Endothelial cell of umbilical vein (primary cell): ENCODE measurements at regions not wholly inside any gene's neighbourhood (a gene's known extent, or its start where the extent isn't known, plus 50 kb on each side); places are given as distances from the start of the nearest gene placed in this dataset.

Source experiments
- CTCF ChIP-seq, 2 donors: IDR thresholded peaks; 1 replicate in 1 of 2; 2 replicates in 1 of 2; pipeline ENCODE4 v1.5.1; 2011; ENCODE audit warnings: low read length in 2 of 2, mild to moderate bottlenecking in 2 of 2, moderate library complexity in 2 of 2, control low read depth in 1 of 2, inconsistent platforms in 1 of 2, low read depth in 1 of 2; ENCODE audit not compliant: insufficient read depth in 1 of 2; ENCODE audit errors: extremely low read depth in 1 of 2
- EZH2 ChIP-seq: IDR thresholded peaks from 2 replicates; pipeline ENCODE4 v1.6.1; 2012; ENCODE audit warnings: borderline replicate concordance, low read depth, mild to moderate bottlenecking, moderate library complexity, low read length, inconsistent platforms; ENCODE audit not compliant: severe bottlenecking
- GATA2 ChIP-seq: IDR thresholded peaks from 2 replicates; pipeline ENCODE4 v1.7.0; 2011; ENCODE audit warnings: low read depth, mild to moderate bottlenecking, moderate library complexity, mixed read lengths, low read length; ENCODE audit not compliant: insufficient read length, insufficient read depth
- MAX ChIP-seq: IDR thresholded peaks from 2 replicates; pipeline ENCODE4 v1.6.1; 2011; ENCODE audit not compliant: insufficient read depth, insufficient read length
- POLR2A ChIP-seq: IDR thresholded peaks from 2 replicates; pipeline ENCODE4 v1.6.1; 2012; ENCODE audit warnings: low read depth, mild to moderate bottlenecking, control low read depth, low read length

- TF ChIP-seq POLR2A: no peak
- no peak for TF ChIP-seq CTCF (IDR thresholded peaks at IDR 0.05; ENCODE audit: extremely low read depth in 1 of 2, insufficient read depth in 1 of 2, low read depth in 1 of 2, low read length in 2 of 2)
- TF ChIP-seq GATA2: no peak
- TF ChIP-seq EZH2: no peak
- TF ChIP-seq MAX: no peak
These were observed 372.1 kb downstream of the FAT3 start for GRCh38 chr11:92596596-92597317.
